ENCODE measurements at regions not wholly inside any gene's neighbourhood (a gene's known extent, or its start where the extent isn't known, plus 50 kb on each side); places are given as distances from the start of the nearest gene placed in this dataset.

DNA sequence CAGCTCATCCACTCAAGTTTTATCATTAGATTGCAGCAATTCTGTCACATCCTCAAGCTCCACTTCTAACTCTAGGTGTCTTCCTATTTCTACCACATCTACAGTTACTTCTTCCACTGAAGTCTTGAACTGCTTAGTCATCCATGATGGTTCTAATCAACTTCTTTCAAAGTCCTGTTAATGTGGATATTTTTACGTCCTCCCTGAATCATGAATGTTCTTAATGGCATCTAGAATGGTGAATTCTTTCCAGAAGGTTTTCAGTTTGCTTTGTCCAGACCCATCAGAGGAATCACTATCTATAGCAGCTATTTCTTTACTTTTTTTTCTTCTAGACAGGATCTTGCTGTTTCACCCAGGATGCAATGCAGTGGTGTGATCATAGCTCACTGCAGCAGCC is 78.0 kb upstream of the RNPC3 start:
- TF ChIP-seq, protein P1, sequence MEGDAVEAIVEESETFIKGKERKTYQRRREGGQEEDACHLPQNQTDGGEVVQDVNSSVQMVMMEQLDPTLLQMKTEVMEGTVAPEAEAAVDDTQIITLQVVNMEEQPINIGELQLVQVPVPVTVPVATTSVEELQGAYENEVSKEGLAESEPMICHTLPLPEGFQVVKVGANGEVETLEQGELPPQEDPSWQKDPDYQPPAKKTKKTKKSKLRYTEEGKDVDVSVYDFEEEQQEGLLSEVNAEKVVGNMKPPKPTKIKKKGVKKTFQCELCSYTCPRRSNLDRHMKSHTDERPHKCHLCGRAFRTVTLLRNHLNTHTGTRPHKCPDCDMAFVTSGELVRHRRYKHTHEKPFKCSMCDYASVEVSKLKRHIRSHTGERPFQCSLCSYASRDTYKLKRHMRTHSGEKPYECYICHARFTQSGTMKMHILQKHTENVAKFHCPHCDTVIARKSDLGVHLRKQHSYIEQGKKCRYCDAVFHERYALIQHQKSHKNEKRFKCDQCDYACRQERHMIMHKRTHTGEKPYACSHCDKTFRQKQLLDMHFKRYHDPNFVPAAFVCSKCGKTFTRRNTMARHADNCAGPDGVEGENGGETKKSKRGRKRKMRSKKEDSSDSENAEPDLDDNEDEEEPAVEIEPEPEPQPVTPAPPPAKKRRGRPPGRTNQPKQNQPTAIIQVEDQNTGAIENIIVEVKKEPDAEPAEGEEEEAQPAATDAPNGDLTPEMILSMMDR (IDR thresholded peaks at IDR 0.05) = no peak
- no peak for TF ChIP-seq POLR2A (IDR thresholded peaks at IDR 0.05)
- TF ChIP-seq EP300 (IDR thresholded peaks at IDR 0.05) = no peak

Measured in tibial nerve (tissue), 4 donors.